Breast epithelium (tissue), 4 donors: ENCODE measurements at regions not wholly inside any gene's neighbourhood (a gene's known extent, or its start where the extent isn't known, plus 50 kb on each side); places are given as distances from the start of the nearest gene placed in this dataset.

Source experiments
- DNase-seq, 2 donors: peaks; one replicate each; pipeline ENCODE4 v3.0.0-alpha.2; 2019; ENCODE audit warnings: low spot score in 2 of 2
- H3K27ac ChIP-seq, 2 donors: fragments of 200-600 bp; sonication (generic) in 1 of 2; one replicate each; pipeline ENCODE4 v1.5.1; 2016 to 2019; ENCODE audit warnings: mild to moderate bottlenecking in 1 of 2
- H3K27me3 ChIP-seq, 2 donors: fragments of 200-600 bp; sonication (generic) in 1 of 2; one replicate each; pipeline versions ENCODE4 v1.5.1 to v1.6.0; 2017 to 2019; ENCODE audit warnings: control low read depth in 1 of 2, mild to moderate bottlenecking in 1 of 2
- H3K36me3 ChIP-seq: fragments of 200-600 bp; one replicate; pipeline ENCODE4 v1.5.1; 2019
- H3K4me1 ChIP-seq, 2 donors: fragments of 200-600 bp; sonication (generic); one replicate each; pipeline ENCODE4 v1.5.1; 2016 to 2019; ENCODE audit warnings: control low read depth in 1 of 2
- H3K4me3 ChIP-seq, 3 donors: fragments of 200-600 bp; sonication (generic); 1 replicate in 2 of 3; 2 replicates in 1 of 3; pipeline ENCODE4 v1.5.1; 2016 to 2019; ENCODE audit warnings: mild to moderate bottlenecking in 3 of 3, moderate library complexity in 2 of 3
- H3K9me3 ChIP-seq, 2 donors: fragments of 200-600 bp; sonication (generic) in 1 of 2; one replicate each; pipeline ENCODE4 v1.5.1; 2016 to 2019; ENCODE audit warnings: control low read depth in 1 of 2
- POLR2A ChIP-seq: fragments of 450-650 bp; IDR thresholded peaks from one replicate; pipeline ENCODE4 v1.6.1; 2016; ENCODE audit warnings: antibody characterized with exemption, mild to moderate bottlenecking, moderate library complexity
- POLR2AphosphoS5 ChIP-seq, 3 donors: sonication (generic); formaldehyde crosslinking; IDR thresholded peaks; one replicate each; pipeline ENCODE4 v1.6.1; 2017; ENCODE audit warnings: antibody characterized with exemption in 3 of 3
- intact Hi-C: fragments of 100-400 bp; cut with DNase I; formaldehyde crosslinking; loops from one replicate; pipeline ENCODE4 v1.15.1; 2023; ENCODE audit warnings: low total_unique reads
- TF ChIP-seq, protein P1 (sequence below), 3 donors: fragments of 450-650 bp; IDR thresholded peaks; one replicate each; pipeline ENCODE4 v1.5.1; 2016 to 2017; ENCODE audit warnings: antibody characterized with exemption in 3 of 3, mild to moderate bottlenecking in 3 of 3, moderate library complexity in 3 of 3

DNA sequence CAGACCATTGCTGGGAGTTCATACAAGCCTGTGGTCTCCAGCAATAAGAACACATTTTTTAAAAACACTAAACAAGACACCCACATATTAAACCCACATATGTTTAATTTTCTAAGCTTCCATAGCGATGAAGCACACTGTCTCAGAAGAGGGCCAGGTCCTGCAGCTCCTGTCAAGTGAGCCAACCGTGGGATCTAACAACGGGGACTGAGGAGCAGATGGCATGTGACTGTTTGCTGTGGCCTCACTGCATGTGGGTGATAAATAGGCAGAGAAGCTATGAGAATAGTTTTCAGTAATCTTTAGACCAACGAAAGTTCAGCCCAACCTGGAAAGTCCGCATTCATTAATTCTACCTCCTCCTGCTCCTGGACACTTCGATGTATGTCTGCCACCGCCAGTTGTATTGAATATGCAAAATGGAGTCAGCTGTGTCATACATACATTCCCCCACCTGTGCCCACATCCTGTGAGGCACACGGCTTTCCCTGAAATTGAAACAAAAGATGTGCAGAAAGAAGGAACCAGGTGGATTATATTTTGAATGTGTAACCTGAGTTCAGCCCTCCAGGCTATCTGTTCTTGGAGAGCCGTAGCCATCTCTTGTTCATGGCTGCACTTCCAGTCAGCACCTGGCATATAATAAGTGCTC is 88.2 kb downstream of the MIS18A start:
- H3K9me3 ChIP-seq: no peaks in the 10 kb centered on the region
- H3K27me3 ChIP-seq: no peaks in the 10 kb centered on the region
- H3K4me3 ChIP-seq: no peak overlapping the region
- TF ChIP-seq, protein P1, sequence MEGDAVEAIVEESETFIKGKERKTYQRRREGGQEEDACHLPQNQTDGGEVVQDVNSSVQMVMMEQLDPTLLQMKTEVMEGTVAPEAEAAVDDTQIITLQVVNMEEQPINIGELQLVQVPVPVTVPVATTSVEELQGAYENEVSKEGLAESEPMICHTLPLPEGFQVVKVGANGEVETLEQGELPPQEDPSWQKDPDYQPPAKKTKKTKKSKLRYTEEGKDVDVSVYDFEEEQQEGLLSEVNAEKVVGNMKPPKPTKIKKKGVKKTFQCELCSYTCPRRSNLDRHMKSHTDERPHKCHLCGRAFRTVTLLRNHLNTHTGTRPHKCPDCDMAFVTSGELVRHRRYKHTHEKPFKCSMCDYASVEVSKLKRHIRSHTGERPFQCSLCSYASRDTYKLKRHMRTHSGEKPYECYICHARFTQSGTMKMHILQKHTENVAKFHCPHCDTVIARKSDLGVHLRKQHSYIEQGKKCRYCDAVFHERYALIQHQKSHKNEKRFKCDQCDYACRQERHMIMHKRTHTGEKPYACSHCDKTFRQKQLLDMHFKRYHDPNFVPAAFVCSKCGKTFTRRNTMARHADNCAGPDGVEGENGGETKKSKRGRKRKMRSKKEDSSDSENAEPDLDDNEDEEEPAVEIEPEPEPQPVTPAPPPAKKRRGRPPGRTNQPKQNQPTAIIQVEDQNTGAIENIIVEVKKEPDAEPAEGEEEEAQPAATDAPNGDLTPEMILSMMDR (IDR thresholded peaks at IDR 0.05): no peak
- no peaks in the 10 kb centered on the region for H3K4me1 ChIP-seq
- intact Hi-C loops: loop anchor here (5.0 kb wide), 1 partner anchor 467 kb away; no protein-coding TSS in a partner anchor
- no peak overlapping the region for H3K27ac ChIP-seq
- H3K36me3 ChIP-seq: no peaks in the 10 kb centered on the region
- DNase-seq: no peak

DNA sequence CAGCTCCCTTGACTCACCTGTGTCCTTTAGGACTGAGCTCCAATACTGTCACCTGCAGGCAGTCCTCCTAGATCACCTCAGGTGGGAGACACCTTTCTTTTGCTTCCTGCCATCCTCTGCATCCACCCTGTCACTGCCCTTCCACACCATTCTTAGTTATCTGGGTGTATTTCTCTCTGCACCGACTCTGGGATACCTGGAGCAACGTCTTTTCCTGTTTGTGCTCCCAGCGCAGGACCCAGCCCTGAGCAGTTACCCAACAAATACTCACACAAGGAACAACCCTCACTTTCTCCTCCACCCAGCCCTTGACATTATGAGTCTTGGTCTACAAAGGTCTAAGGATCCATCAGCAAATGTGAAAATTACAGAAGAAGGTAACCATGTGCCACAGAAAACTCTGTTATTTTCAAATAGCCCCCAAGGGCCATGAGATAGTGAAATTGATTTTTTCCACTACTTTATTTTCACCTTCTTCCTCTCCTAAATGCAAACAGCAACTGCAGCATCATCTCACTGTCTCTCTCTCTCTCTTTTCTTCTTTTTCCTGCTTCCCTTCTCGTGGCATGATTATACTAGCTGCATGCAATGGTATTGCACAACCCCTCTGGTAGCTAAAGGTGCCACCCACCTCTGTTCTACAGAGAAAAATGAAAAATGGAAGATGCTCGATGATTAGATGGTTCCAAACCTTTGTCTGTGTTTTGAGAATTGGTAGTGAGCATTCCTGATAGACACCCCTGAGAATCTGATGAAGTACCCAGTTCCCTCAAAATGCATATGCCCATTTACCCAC is 89.0 kb downstream of the MIS18A start:
- no peak for DNase-seq
- TF ChIP-seq, protein P1 (IDR thresholded peaks at IDR 0.05): no peak
- TF ChIP-seq POLR2A: no peak
- TF ChIP-seq POLR2AphosphoS5 (IDR thresholded peaks at IDR 0.05): no peak

DNA sequence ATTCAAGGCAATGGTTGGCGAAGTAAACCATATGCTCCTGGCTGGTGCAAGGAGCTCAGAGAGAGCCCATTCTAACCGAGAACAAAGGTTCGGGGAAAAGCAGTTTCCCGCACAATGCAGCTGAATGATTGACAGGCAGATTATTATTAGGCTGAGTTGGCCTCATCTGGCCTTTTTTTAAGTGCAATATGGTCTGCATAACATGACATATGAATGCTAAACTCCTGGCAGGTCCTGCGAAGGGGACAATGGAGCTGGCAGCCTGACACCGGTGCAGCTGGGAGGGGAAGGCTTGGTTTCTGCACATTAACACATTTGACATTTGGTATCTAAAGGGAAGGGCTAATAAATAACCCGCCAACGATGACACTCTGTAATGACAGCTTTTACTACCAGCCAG is 92.0 kb downstream of the MIS18A start:
- H3K9me3 ChIP-seq: no peaks in the 10 kb centered on the region
- intact Hi-C loops: no loop called here
- H3K4me1 ChIP-seq: no peaks in the 10 kb centered on the region
- DNase-seq: no peak
- H3K27me3 ChIP-seq: no peaks in the 10 kb centered on the region
- H3K4me3 ChIP-seq: no peak overlapping the region
- no peaks in the 10 kb centered on the region for H3K36me3 ChIP-seq
- no peak for TF ChIP-seq POLR2A
- TF ChIP-seq, protein P1 (IDR thresholded peaks at IDR 0.05): no peak
- TF ChIP-seq POLR2AphosphoS5 (IDR thresholded peaks at IDR 0.05): no peak
- H3K27ac ChIP-seq: no peak overlapping the region

More for the DNA sequence above, 89.0 kb downstream of the MIS18A start:
- Histone ChIP-seq H3K27me3 (no peaks in the 10 kb centered on the region), H3K4me3 (no peak overlapping the region), H3K9me3 (no peaks in the 10 kb centered on the region), H3K36me3 (no peaks in the 10 kb centered on the region), H3K4me1 (no peaks in the 10 kb centered on the region), H3K27ac (no peak overlapping the region)
- intact Hi-C loops: loop anchor here (5.0 kb wide), 1 partner anchor 467 kb away; no protein-coding TSS in a partner anchor

DNA sequence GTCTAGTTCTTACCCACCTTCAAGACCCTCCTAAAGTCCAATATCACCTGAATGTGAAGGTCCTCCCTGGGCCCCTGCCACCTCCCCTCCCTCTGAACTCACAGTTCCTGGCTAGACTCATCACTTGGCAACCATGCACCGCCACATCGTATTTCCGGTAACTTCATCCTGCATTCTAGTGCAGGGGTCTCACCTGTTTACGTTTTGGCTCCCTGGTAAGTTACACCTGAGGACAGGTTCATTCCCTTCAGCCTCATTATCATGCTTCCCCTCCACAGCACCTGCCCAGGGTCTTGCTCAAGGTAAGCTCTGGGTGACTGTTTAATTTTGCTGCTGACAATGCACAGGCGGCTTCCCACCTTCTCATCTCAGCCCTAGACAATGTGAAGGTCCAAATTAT is 93.1 kb downstream of the MIS18A start:
- intact Hi-C loops: no loop called here

More for the DNA sequence above, 93.1 kb downstream of the MIS18A start:
- Histone ChIP-seq H3K4me3 (no peak overlapping the region), H3K27me3 (no peaks in the 10 kb centered on the region), H3K9me3 (no peaks in the 10 kb centered on the region), H3K27ac (no peak overlapping the region), H3K36me3 (no peaks in the 10 kb centered on the region), H3K4me1 (no peaks in the 10 kb centered on the region)
- DNase-seq: no peak
- TF ChIP-seq POLR2A (no peak), POLR2AphosphoS5 (IDR thresholded peaks at IDR 0.05) (no peak)
- TF ChIP-seq, protein P1 (IDR thresholded peaks at IDR 0.05): no peak
